HFFc6 (cell line): ENCODE measurements at regions not wholly inside any gene's neighbourhood (a gene's known extent, or its start where the extent isn't known, plus 50 kb on each side); places are given as distances from the start of the nearest gene placed in this dataset.

Experiments used
- DNase-seq: peaks from one replicate; pipeline ENCODE4 v3.0.0-alpha.2; 2018
- H3K27ac Mint-ChIP-seq: 2 replicates; pipeline ENCODE4 v1.8.0; 2020; ENCODE audit warnings: mild to moderate bottlenecking, mixed read lengths
- H3K27me3 Mint-ChIP-seq: 2 replicates; pipeline ENCODE4 v1.8.0; 2021; ENCODE audit warnings: mild to moderate bottlenecking, moderate library complexity, mixed read lengths; ENCODE audit not compliant: insufficient read depth
- H3K36me3 Mint-ChIP-seq: 2 replicates; pipeline ENCODE4 v1.8.0; 2021; ENCODE audit warnings: low read depth, mixed read lengths
- H3K4me1 Mint-ChIP-seq: 2 replicates; pipeline ENCODE4 v1.8.0; 2020; ENCODE audit warnings: low read depth, mixed read lengths
- H3K4me3 Mint-ChIP-seq: 2 replicates; pipeline ENCODE4 v1.8.0; 2020; ENCODE audit warnings: mild to moderate bottlenecking, moderate library complexity, mixed read lengths
- H3K9me3 Mint-ChIP-seq: 2 replicates; pipeline ENCODE4 v1.8.0; 2020; ENCODE audit warnings: mild to moderate bottlenecking, mixed read lengths
- TF ChIP-seq, protein P1 (sequence below): fragments of 200-600 bp; sonication (generic); IDR thresholded peaks from 2 replicates; pipeline ENCODE4 v1.5.0; 2021; ENCODE audit warnings: antibody characterized with exemption, mild to moderate bottlenecking

DNA sequence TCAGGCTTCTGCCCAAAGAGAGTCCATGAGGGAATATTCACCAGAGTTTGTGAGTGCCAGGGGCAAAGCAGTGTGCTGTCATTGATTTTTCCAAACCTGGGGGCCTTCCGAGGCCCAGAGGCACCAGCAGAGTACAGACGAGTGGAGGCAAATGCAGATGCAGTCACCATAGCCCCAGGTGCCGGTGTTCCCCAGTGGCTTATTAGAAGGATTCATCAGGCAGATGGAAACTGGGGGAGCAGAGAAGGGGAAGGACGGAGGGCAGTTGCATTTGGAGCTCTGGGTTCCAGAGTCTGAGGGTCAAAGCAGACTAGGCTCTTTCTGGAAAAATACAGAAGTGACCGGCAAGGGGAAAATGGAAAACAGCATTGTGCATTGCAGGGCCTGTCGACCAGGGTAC lies 184.2 kb downstream of the ANKRD60 start:
- Mint-ChIP-seq H3K27ac (no peak overlapping the region), H3K4me1 (peaks cover 33% of the 10 kb centered on the region), H3K36me3 (no peaks in the 10 kb centered on the region), H3K9me3 (no peaks in the 10 kb centered on the region), H3K27me3 (peaks cover 29% of the 10 kb centered on the region), H3K4me3 (no peak overlapping the region)
- DNase-seq = no peak
- TF ChIP-seq, protein P1, sequence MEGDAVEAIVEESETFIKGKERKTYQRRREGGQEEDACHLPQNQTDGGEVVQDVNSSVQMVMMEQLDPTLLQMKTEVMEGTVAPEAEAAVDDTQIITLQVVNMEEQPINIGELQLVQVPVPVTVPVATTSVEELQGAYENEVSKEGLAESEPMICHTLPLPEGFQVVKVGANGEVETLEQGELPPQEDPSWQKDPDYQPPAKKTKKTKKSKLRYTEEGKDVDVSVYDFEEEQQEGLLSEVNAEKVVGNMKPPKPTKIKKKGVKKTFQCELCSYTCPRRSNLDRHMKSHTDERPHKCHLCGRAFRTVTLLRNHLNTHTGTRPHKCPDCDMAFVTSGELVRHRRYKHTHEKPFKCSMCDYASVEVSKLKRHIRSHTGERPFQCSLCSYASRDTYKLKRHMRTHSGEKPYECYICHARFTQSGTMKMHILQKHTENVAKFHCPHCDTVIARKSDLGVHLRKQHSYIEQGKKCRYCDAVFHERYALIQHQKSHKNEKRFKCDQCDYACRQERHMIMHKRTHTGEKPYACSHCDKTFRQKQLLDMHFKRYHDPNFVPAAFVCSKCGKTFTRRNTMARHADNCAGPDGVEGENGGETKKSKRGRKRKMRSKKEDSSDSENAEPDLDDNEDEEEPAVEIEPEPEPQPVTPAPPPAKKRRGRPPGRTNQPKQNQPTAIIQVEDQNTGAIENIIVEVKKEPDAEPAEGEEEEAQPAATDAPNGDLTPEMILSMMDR = no peak

DNA sequence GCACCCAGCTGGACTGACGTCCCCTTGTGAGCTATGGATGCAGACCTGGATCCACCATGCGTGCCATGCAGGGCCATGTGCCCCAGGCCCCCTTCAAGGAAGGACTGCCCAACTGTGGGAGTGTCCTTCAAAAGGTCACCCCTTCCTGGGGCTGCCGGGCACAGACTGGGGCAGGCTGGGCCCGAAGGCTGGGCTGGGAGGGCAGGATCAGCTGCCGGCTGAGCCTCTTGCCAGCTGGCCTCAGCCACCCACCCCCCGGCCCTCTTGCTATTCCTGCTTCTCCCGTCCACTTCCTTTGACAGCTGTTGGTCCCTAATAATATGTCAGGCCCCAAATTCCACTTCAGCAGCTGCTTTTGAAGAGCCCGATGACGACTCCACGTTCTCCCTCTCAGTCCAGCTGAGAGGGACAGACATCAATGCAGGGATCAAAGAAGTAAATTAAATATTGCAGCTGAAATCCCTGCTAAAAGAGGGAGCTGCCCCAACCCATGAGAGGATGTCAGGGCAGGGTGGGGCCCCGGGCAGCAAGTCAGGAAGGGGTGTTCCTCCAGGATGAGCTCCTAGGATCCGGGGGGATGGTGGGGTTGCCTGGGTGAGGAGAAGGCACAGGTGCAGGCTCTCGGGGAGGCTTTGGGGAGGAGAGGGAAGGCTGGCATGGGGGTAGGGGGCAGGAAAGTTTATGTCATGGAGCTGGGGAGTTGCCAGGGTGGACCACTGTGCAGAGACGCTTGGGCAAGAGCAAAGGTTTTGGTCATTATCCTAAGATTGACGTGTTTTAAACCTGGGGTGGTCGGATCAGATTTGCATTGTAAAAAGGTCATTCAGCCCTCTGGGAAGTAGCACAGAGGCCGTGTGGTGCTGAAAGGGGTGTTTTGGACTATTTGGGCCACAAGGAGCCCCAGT lies 185.0 kb downstream of the ANKRD60 start:
- Mint-ChIP-seq H3K4me3 (no peak overlapping the region), H3K9me3 (no peaks in the 10 kb centered on the region), H3K27me3 (peaks cover 33% of the 10 kb centered on the region), H3K4me1 (peaks cover 33% of the 10 kb centered on the region), H3K36me3 (no peaks in the 10 kb centered on the region), H3K27ac (no peak overlapping the region)
- TF ChIP-seq, protein P1 = no peak
- DNase-seq = no peak

DNA sequence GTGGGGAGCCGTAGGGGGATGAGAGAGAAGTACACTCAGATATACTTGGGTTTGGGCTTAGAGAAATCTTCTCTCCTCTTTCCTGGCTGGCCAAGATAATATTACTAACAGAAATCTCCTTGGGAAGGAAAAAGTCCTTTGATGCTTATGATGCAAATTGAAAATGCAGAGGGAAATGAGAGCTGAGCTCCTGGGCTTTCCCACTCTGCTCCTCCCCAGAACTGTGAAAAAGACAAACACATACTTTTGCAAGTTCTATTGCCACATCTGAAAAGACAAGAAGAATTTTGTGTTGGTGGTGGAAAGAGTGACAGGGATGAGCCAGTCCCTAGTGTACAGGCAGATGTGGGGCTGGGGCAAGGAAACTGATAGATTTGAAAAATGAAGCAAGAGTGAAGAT lies 185.9 kb downstream of the ANKRD60 start:
- no peaks in the 10 kb centered on the region for H3K36me3 Mint-ChIP-seq
- H3K9me3 Mint-ChIP-seq = no peaks in the 10 kb centered on the region
- peaks cover 25% of the 10 kb centered on the region for H3K4me1 Mint-ChIP-seq

DNA sequence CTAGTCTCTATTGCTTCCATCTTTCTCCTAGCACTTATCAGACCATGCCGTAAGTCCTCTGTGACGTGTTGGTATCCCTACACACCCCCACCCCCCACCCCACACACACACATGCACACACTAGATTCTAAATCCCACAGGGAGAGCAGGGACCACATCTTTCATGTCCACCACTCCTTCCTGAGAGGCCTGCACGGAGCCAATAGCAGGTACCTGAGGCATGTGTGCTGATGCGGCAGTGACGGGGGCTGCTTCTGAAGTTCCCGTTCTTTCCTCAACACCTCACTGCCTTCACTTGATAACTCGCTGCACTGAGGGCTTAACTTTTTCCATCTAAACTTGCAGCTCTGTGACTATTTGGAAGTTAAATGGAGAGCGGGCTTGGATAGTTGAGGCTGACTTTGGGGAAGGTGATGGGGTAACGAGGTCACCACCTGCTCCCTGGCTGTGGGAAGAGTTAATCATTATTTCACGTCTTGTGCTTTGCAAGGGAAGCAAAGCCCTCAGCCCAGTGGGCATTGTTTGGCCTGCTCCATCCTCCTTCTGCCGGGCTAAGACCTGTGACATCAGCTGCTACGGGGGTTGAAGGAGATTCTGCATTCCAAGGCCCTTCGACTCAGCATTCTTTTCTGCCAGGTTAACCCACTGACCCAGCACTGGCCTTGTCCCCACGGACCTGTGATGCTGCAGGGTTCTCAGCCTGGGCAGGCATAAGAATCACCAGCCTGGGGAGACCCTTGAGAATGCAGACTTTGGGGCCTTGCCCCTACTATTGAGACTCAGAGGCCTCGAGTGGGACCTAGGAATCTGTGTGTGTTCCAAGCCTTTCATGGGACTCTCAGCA lies 187.8 kb downstream of the ANKRD60 start:
- H3K27me3 Mint-ChIP-seq = peaks cover 32% of the 10 kb centered on the region
- no peak for DNase-seq
- H3K4me3 Mint-ChIP-seq = no peak overlapping the region
- TF ChIP-seq, protein P1 = no peak
- no peaks in the 10 kb centered on the region for H3K36me3 Mint-ChIP-seq
- peaks cover 6% of the 10 kb centered on the region; the same call in 1 of the 2 replicates for H3K4me1 Mint-ChIP-seq
- no peak overlapping the region for H3K27ac Mint-ChIP-seq
- H3K9me3 Mint-ChIP-seq = no peaks in the 10 kb centered on the region

More for the DNA sequence above, 185.9 kb downstream of the ANKRD60 start:
- no peak for DNase-seq
- Mint-ChIP-seq H3K4me3 (no peak overlapping the region), H3K27me3 (peaks cover 31% of the 10 kb centered on the region), H3K27ac (no peak overlapping the region)
- TF ChIP-seq, protein P1 = no peak

DNA sequence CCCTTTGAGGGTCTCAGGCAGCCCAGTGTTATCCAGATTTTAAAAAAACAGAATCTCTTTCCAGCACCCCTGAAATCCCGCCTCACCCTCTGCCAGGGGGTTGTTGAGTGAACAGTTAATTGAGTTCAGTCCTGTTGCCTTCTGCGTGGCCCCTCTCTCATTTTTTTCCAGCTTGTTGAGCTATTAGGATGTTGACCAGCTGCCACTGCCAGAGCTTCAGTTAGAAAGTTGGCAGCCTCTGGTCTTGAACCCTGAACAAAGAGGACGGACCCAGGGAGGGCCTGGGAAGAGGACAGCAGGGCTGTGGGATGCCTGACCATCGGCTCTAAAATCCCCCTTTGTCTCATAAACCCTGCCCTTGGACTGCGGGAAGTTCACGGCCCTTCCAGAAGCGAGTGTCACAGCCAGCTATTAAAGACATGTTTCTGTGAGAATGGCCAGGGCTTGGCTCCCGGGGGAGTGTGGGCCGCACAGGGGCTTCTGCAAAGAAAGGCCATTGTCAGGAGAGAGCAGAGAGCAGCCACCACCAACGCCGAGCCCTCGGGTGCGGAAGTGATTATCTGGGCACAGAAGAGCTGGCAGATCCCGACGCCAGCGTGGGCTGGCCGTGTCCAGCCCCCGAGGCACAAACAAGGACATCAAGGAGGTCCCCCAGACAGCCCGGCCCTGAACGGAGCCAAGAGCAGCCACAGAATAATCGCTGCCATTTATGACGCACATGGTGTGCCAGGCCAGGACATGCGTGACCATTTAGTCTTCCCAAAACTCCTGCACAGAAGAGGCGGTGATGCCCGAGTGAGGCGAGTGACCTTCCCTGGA lies 189.0 kb downstream of the ANKRD60 start:
- no peaks in the 10 kb centered on the region for H3K4me1 Mint-ChIP-seq
- no peaks in the 10 kb centered on the region for H3K36me3 Mint-ChIP-seq
- no peak overlapping the region for H3K27ac Mint-ChIP-seq
- TF ChIP-seq, protein P1 = no peak
- no peak for DNase-seq
- no peak overlapping the region for H3K4me3 Mint-ChIP-seq
- H3K9me3 Mint-ChIP-seq = no peaks in the 10 kb centered on the region
- H3K27me3 Mint-ChIP-seq = peaks cover 34% of the 10 kb centered on the region
